Transverse colon (tissue), 3 donors: ENCODE measurements at regions not wholly inside any gene's neighbourhood (a gene's known extent, or its start where the extent isn't known, plus 50 kb on each side); places are given as distances from the start of the nearest gene placed in this dataset.

Experiments used
- CTCF ChIP-seq, 5 experiments: fragments of 200-600 bp in 3 of 5; fragments of 450-650 bp in 2 of 5; sonication (generic) in 3 of 5; IDR thresholded peaks; 1 replicate in 2 of 5; 2 replicates in 3 of 5; pipeline ENCODE4 v1.5.1; 2016 to 2017; ENCODE audit warnings: antibody characterized with exemption in 5 of 5, inconsistent platforms in 3 of 5, mild to moderate bottlenecking in 2 of 5, moderate library complexity in 1 of 5
- POLR2A ChIP-seq: fragments of 450-650 bp; IDR thresholded peaks from one replicate; pipeline ENCODE4 v1.6.1; 2016; ENCODE audit warnings: antibody characterized with exemption, mild to moderate bottlenecking, moderate library complexity

GRCh38 chr10:131775433-131775832 lies 125.4 kb upstream of the PPP2R2D start:
- TF ChIP-seq CTCF (IDR thresholded peaks at IDR 0.05) (no peak), POLR2A (no peak)
